HFF-Myc (cell line): ENCODE measurements at regions not wholly inside any gene's neighbourhood (a gene's known extent, or its start where the extent isn't known, plus 50 kb on each side); places are given as distances from the start of the nearest gene placed in this dataset.

Experiments used
- DNase-seq: peaks from one replicate; pipeline ENCODE4 v3.0.0-alpha.2; 2011; ENCODE audit warnings: low read depth; ENCODE audit errors: extremely low read depth
- H3K4me3 ChIP-seq: replicated peaks from 2 replicates; pipeline ENCODE4 v1.5.1; 2011; ENCODE audit warnings: low read depth, mild to moderate bottlenecking, control low read depth, low read length
- CTCF ChIP-seq: IDR thresholded peaks from 2 replicates; pipeline ENCODE4 v1.5.1; 2012; ENCODE audit warnings: mild to moderate bottlenecking, low read depth, low read length, control low read depth; ENCODE audit errors: missing control alignments

- DNase-seq = no peak
- no peak for TF ChIP-seq CTCF
- H3K4me3 ChIP-seq = no peak overlapping the region
Observed at GRCh38 chr21:37994211-37994610, 78.0 kb upstream of the KCNJ6 start.

DNA sequence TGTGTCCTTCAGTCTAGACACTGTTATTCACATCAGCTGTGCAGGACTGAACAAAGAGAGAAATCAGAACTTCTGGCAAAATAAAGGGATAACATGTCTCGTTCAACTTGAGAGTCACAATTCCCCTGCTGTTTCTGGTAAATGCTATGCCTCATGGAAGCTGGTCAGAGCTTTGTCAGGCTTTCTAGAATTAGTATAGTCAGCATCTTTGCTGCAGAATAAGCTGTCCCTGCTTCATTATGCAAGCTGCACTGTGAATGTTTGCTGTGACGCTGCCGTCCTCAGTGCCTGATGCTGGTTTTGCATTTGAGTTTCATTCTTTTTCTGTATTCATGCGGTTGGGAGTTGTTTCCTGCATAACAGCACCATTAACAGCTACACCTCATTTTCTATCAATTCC, 96.4 kb upstream of the KCNJ6 start:
- TF ChIP-seq CTCF = no peak
- DNase-seq = no peak
- no peak overlapping the region for H3K4me3 ChIP-seq

- no peak overlapping the region for H3K4me3 ChIP-seq
- TF ChIP-seq CTCF = no peak
- DNase-seq = no peak
Observed at GRCh38 chr21:38013741-38014140, 97.5 kb upstream of the KCNJ6 start.

- DNase-seq = no peak
- TF ChIP-seq CTCF = no peak
- no peak overlapping the region for H3K4me3 ChIP-seq
Observed at GRCh38 chr21:38014298-38014697, 98.0 kb upstream of the KCNJ6 start.

DNA sequence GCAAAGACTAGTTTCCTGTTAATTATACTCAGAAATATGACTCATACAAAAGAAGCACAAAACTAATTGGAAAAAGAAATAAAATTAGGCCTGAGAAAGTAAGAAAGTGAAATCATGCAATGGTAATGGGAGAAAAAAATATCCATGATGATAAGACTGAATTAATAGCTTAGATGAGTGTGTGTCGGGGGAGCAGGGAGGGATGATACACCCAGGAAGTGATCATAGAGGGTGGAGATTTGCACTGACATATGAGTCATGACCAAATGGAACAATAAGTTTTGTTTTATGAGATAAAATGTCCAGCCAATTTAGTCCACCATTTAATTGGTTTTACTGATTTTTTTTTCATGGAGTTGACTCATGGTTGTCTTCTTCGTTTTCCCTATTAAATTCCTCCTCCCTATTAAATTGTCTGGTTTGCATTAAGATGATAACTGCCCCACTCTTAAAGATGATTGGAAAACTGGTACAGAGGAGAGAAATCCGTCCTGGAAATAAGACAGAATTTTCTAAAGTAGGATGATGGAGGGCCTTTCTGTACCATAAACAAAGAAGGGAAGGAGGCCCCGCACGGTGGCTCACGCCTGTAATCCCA, 111.7 kb upstream of the KCNJ6 start:
- no peak for TF ChIP-seq CTCF
- peak; percentile 27 for DNase-seq
- H3K4me3 ChIP-seq = no peak overlapping the region

- H3K4me3 ChIP-seq = no peak overlapping the region
- no peak for TF ChIP-seq CTCF
- DNase-seq = no peak
Observed at GRCh38 chr21:38032082-38032801, 116.0 kb upstream of the KCNJ6 start.
